ENCODE measurements at regions not wholly inside any gene's neighbourhood (a gene's known extent, or its start where the extent isn't known, plus 50 kb on each side); places are given as distances from the start of the nearest gene placed in this dataset.
"Not testable (repeated sequence)": the region's sequence is repeated elsewhere in the genome, so short reads cannot be mapped to it uniquely, and the experiment has no call there.

- no peak for DNase-seq
Observed at GRCh38 chr7:116384936-116385635, 114.5 kb upstream of the CAV2 start.

- no peak for DNase-seq
Observed at GRCh38 chr7:116386674-116387073, 112.9 kb upstream of the CAV2 start.

- DNase-seq = no peak
Observed at GRCh38 chr7:116390363-116390762, 109.2 kb upstream of the CAV2 start.

GRCh38 chr7:116392806-116393205 lies 106.7 kb upstream of the CAV2 start:
- DNase-seq = no peak

- no peak for DNase-seq
Observed at GRCh38 chr7:116393654-116394053, 105.9 kb upstream of the CAV2 start.

GRCh38 chr7:116394106-116394505 lies 105.4 kb upstream of the CAV2 start:
- no peak for DNase-seq

GRCh38 chr7:116395141-116395791 lies 104.3 kb upstream of the CAV2 start:
- no peak for DNase-seq

GRCh38 chr7:116398672-116399071 lies 100.9 kb upstream of the CAV2 start:
- DNase-seq = no peak

- no peak for DNase-seq
Observed at GRCh38 chr7:116399819-116400218, 99.7 kb upstream of the CAV2 start.

GRCh38 chr7:116400522-116400921 lies 99.0 kb upstream of the CAV2 start:
- DNase-seq = no peak

- DNase-seq = no peak
Observed at GRCh38 chr7:116401711-116402110, 97.8 kb upstream of the CAV2 start.

GRCh38 chr7:116403265-116403664 lies 96.3 kb upstream of the CAV2 start:
- DNase-seq = no peak

GRCh38 chr7:116404389-116404788 lies 95.1 kb upstream of the CAV2 start:
- DNase-seq = no peak

GRCh38 chr7:116405810-116406209 lies 93.7 kb upstream of the CAV2 start:
- DNase-seq = no peak

- no peak for DNase-seq
Observed at GRCh38 chr7:116407165-116407564, 92.4 kb upstream of the CAV2 start.

GRCh38 chr7:116408166-116408565 lies 91.4 kb upstream of the CAV2 start:
- no peak for DNase-seq

- not testable (repeated sequence) for DNase-seq
Observed at GRCh38 chr7:116408831-116409453, 90.6 kb upstream of the CAV2 start.

- not testable (repeated sequence) for DNase-seq
Observed at GRCh38 chr7:116410694-116411093, 88.8 kb upstream of the CAV2 start.

- DNase-seq = no peak
Observed at GRCh38 chr7:116417593-116418345, 81.8 kb upstream of the CAV2 start.

GRCh38 chr7:116418524-116418923 lies 81.0 kb upstream of the CAV2 start:
- no peak for DNase-seq

GRCh38 chr7:116420003-116420402 lies 79.5 kb upstream of the CAV2 start:
- no peak for DNase-seq

GRCh38 chr7:116421298-116421697 lies 78.2 kb upstream of the CAV2 start:
- DNase-seq = no peak

- no peak for DNase-seq
Observed at GRCh38 chr7:116422683-116423082, 76.9 kb upstream of the CAV2 start.

- no peak for DNase-seq
Observed at GRCh38 chr7:116423499-116423898, 76.0 kb upstream of the CAV2 start.
